GM19463 (cell line): ENCODE measurements at regions not wholly inside any gene's neighbourhood (a gene's known extent, or its start where the extent isn't known, plus 50 kb on each side); places are given as distances from the start of the nearest gene placed in this dataset.

Experiments
- ATAC-seq: cut with Tn5 transposase; IDR thresholded peaks from one replicate; pipeline ENCODE4 v1.9.1; 2021; ENCODE audit warnings: mild to moderate bottlenecking, moderate library complexity; ENCODE audit not compliant: unreplicated experiment

DNA sequence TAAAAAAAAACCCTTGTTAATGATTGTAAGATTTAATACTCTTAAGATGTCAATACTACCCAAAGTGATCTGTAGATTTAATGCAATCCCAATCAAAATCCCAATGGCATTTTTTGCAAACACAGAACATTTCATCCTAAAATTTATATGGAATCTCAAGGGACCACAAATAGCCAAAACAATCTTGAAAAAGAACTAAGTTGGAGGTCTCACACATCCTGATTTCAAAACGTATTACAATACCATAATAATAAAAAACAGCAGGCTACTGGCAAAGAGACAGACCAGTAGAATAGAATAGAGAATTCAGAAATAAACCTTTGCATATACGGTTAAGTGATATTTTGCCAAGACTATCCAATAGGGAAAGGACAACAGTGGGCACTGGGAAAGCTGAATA lies 331.9 kb upstream of the JARID2 start:
- no peak for ATAC-seq

GRCh38 chr6:14915888-14916832 lies 329.7 kb upstream of the JARID2 start:
- ATAC-seq = no peak

DNA sequence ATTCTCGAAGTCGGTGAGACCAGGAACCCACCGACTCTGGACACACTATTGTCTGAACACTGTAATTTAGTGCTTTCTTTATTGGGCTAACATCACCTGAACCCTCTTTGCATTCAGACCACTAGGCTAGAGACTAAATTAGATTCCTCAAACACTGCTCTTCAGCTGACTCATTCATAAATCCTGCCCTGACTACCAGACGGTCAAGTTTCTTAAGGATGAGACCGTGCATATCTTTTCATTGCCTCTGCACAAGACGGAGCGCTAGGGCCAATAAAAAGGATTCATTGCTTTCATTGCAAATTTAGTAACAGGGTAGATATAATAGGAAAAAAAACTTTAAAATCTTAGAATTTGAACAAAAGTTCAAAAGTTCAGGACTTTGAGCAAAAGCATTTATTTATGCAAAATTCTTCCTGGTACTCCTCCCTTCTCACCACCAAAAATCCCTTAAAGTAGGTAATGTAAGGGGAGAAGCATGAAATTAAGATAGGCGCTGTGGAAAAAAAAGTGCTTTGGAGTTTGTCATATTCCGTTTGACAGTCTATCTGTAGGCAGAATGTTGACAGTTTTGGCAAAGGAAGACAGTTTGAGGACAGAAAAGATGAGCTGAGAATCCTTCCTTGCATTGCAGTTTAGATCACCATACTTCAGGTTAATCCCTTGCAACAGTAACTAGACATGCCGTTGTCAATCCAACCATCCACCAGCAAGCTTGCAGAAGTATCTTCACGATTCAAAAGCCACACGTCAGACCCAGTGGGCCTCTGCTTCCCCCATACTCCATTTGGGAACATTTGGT lies 328.6 kb upstream of the JARID2 start:
- no peak for ATAC-seq

- no peak for ATAC-seq
These were observed 327.5 kb upstream of the JARID2 start for GRCh38 chr6:14918200-14918907.

DNA sequence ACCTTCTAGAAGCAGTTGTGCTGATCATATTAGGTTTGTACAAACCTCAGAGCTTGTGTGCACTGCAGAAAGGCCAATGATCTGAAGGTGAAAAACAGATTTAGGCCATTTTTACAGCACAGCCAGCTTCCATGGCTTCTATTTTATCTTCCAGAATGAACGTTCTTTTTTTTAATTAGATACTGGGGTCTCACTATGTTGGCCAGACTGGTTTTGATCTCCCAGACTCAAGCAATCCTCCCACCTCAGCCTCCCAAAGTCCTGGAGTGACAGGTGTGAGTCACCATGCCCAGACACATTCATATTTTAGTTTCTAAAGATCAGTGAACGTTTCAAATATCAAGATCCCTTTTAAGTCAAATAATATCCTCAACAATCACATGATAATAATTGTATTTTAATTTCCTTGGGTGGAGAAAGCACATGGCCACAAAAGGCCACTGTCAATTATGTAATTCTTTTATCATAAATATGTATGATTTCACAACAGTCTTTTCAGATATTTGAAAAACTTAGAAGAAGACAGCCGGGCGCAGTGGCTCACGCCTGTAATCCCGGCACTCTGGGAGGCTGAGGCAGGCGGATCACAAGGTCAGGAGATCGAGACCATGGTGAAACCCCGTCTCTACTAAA lies 326.7 kb upstream of the JARID2 start:
- no peak for ATAC-seq

DNA sequence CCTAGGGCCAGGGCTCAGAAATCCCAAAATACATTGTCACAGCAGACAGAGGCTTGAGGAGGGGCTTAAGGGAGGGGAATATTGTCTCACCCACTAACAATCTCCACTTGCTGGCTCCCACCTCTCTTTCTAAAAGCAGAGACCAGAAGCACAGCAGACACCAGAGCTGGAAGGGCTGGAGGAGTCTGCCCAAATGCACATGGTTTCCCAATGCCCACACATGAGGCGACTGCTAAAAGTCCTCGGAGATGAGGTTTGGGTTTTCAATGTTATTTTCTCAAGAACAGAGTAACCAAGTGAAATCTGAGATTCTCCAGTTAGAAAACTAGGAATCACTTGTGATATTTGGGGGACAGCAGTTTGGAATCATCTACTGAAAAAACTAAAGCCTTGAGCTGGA lies 325.6 kb upstream of the JARID2 start:
- no peak for ATAC-seq

DNA sequence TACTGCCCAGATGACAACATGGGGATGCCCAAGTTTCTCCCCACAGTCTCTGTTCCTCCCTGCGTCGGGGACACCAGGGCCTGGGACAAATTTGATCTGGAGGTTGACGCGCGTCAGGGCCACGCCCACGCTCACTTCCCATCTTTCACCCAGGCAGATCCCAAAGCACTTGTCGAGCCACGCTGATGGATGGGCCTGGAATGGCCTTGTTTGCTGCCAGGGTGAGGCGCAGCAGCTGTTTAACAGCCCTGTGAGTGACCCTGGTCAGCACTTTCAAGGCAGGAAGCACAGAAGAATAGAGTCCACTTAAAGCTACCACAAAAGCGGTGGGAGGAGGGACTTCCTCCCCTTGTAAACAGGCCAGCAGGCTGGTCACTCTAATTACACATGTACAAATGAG lies 324.7 kb upstream of the JARID2 start:
- ATAC-seq = no peak

DNA sequence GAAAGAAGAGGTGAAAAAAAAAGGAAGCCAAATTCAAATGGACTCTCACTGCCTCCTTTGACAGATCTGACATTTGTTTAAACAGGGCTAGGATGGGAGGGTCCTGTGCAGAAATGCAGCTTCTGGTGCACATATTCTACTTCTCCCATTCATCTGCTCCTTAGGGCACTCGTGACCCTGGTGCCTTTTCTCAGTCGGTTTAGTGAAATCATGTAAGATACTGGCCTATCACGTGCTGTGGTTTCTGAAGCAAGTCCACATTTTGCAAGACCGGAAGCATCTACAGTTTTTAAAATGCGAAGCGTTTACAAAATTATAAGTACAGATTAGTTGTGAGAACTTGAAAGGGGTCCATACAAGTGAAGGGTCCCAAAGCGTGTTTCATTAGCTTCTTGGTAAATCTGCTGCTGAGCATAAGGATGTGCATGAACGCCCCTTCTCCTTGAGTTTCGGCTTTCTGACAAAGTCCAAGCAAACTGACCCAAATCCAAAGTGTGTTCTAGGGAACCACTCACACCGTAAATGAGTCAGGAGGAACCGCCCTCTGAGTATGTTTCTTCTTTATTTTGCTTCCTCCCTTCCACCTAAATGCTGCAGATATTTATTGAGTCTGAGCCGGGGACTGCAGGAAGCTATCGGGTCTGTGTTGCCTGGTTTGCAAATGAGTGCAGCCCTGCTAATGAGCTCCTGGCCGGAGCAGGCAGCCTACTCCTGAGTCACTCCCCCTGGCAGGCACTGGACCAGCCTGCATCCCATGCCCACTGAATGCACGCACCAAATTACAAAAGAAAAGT lies 323.8 kb upstream of the JARID2 start:
- no peak for ATAC-seq

DNA sequence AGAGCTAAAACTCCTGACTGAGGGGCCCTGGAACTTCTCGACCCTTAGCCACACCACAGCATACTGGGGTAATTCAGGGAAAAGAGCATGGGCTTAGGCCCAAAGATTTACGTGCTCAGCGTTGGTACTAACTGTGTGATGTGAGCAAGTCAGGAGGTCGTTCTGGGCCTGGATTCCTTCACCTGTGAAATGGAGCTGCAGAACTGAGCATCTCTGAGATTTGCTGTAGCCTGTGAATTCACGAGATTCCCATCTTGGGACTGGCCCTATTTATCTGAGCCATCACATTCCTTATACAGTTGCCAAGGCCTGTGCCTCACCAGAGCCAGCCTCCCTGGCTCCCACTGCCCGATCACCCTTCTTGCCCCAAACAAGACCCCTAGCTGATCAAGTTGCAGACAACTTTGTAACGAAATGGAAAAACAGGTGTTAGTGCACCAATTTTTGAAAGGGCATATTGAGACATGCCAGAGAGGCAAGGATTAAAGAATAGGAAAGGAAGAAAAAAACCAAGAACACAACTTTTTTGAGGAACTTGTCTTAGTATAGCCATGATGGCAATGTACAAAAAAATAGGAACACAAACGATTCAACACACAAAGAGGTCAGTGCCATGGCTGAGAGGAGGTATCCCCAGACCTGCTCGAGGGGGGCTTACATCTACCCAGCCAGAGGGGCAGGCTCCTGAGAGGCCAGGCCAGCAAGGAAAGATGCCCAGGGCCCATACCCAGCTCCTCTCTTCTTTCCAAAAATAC lies 323.0 kb upstream of the JARID2 start:
- ATAC-seq = no peak

DNA sequence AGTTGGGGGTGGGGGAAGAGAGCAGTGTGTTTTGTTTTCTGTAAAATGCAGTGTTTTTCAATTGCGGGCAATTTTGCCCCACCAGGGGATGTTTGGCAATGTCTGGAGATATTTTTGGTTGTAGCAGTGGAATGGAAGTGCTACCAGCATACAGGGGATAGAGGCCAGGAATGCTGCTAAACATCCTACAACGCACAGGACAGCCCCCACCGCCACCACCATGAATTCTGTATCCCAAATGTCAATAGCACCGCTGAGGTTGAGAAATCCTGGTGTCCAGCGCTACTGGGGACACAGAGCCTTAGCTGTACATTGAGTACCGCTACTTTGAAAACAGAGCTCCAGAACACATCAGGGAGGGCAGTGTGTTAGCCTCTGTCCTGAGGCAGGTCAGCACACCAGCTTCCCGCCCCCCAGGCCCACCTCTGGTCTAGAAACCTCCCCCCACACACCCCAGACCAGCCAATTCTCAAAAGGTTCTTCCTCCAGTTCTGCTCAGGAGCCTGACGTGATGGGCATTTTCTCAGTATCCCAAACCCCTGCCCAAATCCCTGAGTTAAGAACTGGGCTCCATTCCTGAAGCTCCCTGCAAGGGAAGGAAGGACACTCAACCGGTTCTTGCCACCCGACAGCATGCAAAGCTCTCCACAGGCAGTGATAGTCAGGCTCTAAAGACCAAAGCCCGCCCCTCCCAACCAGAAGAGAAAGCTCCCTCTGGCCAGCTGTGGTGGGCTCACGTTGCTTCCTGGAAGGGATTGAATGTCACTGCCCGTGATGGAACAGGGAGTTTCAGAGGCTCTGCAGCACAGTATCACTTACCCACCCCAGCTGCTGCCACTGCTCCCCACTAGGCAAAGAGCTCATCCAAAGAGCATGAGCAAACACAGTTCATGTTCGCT lies 321.5 kb upstream of the JARID2 start:
- ATAC-seq = no peak

- no peak for ATAC-seq
These were observed 320.7 kb upstream of the JARID2 start for GRCh38 chr6:14925025-14925698.

DNA sequence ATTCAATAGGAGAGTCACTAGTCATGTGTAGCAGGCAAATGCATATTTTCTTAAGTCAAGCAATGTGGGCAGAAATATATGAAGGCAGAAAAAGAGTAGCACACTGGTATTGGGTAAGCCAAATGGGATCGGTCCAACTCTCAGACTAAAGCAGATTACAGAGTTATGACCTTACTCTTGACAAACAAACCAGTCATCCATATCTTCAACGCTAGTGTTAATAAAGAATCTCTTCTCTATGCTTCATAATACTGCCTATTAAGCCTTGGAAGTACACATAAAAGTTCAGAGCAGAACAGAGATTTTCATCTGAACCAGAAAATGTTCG lies 320.2 kb upstream of the JARID2 start:
- no peak for ATAC-seq

DNA sequence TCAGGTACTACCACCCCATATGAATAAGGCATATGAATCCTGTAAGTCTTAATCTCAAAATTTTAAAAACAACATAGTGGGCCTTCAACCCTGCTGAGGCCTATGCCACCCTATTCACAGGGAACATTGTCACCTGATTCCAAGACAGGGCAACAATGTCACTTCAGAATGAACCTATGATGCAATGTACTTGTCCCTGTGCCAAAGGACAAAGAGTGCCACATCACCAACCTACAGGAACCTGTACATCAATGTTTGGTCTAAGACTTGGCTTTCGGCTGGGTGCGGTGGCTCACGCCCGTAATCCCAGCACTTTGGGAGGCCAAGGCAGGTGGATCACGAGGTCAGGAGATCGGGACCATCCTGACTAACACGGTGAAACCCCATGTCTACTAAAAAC lies 318.5 kb upstream of the JARID2 start:
- no peak for ATAC-seq

- no peak for ATAC-seq
These were observed 316.6 kb upstream of the JARID2 start for GRCh38 chr6:14929291-14929690.

- ATAC-seq = no peak
These were observed 315.4 kb upstream of the JARID2 start for GRCh38 chr6:14930366-14930989.

- no peak for ATAC-seq
These were observed 313.2 kb upstream of the JARID2 start for GRCh38 chr6:14932485-14933182.

- ATAC-seq = no peak
These were observed 312.7 kb upstream of the JARID2 start for GRCh38 chr6:14933183-14933544.
